ENCODE measurements at regions not wholly inside any gene's neighbourhood (a gene's known extent, or its start where the extent isn't known, plus 50 kb on each side); places are given as distances from the start of the nearest gene placed in this dataset.
"Not testable (repeated sequence)": the region's sequence is repeated elsewhere in the genome, so short reads cannot be mapped to it uniquely, and the experiment has no call there.

DNA sequence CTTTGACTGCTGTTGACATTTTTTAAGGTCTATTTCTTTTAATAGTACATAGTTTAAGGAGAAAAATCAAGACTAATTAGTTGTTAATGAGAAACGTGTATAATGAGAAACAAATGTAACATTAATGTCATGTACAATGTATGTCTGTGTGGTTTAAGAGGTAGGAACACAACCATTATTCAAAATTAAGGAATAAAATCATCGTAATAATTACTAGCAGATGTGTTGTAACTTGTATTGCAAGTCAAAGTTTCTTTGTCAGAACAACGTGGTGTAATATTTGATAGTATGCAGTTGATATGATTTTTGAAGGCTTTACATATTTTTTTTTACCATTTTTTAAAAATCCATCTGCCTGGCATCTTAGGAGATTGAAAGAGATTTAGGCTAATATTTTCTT is 120.2 kb upstream of the ARRDC3 start:
- no peak for DNase-seq

DNA sequence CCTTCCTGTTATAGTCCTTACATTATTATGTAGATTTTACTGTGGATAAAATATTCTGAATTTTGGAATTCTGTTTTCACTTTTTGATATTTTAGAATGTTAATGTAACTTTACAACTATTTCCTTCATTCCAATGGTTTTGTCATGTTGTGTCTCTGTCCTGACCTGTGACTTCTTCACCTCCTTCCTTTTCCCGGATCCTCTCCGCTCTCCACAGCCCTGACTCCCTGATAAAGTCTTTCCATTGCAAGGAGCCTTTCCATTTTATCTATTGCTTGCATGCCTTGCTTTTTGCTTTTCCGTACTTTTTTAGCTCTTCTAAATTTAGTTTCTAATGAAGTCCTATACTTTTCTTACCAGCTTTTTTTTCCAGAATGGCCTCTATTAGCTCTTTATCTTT is 117.6 kb upstream of the ARRDC3 start:
- no peak for DNase-seq

DNA sequence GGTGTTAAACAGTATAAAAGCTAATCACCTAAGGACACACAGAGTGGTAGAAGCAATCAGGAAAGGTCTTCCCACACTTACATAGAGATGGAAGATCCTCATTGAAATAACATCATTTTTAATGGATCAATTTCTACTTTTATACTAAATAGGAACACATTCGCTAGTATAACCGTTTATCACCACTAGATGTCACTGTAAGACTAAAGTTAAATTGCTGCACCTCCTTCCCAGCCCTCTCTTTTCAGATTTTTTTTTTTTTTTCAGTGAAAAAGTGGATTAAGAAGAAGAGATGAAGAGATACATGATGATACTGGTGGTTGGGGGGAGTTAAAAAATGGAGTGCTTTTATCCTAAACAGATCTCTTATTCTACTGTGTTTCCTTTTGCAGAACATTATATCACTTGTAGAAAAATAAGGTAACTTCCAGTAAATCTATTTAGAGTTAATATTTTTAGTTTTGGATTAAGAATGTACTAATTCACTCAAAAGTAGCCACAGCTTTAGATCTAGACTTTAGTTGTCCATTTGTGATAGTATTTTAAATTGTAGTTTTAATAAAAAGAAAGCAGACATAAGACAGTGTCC is 116.9 kb upstream of the ARRDC3 start:
- peak; percentile 20 to 68 for DNase-seq

DNA sequence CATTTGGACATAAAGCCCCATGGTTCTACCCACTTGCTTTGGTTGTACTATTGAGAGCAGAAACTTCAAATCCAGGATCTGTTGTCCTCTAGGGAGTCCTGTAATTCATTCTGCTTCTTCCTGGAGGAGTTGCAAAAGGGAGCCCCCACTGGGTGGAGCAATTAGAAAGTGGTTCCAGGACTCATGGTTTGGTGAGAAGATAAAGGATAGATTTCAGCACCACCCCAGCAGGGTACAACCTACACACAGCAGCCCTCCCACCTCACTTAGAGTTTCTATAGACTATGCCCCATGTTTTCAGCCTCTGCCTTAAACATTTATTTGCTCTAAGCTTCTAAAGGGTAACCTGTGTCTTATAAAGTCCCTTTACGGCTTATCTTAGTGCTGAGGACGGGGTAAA is 112.6 kb upstream of the ARRDC3 start:
- no peak for DNase-seq

DNA sequence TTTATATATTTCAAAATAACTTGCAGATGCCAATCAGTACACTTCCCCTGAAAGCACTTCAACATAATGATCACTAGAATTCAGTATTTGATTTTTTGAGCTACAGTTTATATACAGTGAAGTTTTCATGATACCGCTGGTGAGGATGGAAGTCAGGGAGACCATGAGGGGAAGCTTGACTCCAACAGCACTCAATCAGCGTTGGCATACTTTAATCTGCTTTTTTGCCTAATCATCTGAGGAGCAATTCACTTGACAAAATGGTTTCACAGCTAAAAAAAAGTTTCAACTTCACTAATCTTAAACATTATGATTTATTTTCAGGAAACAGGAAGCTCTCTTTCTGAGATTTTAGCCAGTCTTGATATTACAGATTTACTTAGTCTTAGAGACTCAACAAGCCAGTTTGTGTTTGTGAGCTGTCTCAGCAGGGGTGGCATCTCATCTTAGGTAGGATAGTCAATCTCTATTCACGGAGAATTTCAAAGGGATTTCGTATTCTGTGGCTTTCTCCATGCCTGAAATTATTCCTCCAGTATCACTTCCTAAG is 111.4 kb upstream of the ARRDC3 start:
- DNase-seq, result no peak

DNA sequence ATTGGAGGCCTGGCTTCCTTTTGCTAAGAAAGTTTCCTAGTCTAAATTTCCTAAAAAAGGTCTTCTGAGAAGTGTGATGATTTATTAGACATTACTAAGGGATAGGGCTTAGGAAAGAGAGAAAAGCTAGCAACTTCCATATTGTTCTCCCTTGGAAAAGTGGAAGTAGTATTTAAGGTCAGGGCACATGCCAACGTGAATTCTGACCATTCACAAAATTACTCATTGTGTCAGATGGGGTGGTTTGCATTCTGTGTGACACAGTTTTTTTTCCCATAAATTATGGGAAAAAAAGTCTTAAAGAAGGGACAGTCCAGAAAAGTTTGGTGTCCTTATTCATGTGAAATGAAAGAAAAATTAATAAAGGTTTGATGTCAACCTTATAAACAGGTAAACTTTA is 110.0 kb upstream of the ARRDC3 start:
- DNase-seq, result no peak

DNA sequence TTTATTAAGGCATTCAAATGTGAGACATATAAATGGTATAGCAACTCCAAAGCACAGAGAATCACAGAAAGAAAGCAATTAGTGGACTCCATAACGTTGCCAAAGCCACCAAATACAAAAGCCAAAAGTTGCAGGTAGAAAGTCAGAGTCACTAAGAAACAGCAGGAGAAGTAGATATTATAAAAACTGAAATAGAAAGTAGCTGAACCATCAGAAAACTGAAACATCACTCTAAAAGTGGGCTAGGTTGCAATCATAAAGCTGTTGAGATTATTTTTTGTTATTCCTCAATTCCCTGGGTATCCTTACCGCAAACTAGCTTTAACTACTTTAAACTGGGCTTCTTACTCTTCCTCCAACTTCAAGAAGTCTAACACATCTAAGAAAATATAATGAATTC is 108.1 kb upstream of the ARRDC3 start:
- DNase-seq, result no peak

DNA sequence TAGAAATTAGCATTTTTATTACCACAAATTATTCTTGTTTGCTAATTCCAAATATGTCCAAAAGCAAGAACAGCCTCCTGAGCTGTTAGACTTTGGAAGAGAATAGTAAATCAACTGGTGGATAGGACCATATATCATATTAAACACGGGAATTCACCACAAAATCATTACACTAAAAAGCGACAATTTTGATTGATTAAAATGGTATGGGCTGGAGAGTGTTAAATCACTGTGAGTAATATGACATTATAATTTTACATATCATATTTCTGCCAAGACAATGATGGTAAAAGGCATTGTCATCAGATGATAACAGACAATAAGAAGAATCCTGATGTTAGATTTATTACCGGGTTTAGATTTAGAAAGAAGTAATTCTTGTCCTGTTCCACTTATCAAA is 107.2 kb upstream of the ARRDC3 start:
- DNase-seq, result no peak

DNA sequence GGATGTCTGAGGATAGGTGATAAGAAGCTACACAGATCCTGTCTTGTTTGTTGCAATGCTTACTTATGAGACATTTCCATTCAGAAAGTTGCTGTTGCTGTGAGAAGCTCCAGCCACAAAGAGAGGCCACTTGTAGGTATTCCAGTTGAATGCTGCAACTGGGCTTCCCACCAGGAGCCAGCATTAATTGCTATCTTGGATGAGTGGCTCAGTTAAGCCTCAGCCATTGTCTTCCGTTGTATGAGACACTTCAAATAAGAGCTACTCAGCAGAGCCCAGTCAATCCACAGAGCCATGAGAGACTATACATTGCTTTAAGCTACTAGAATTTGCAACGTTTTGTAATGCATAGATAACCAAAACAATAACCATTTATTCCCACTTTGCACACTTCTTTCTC is 104.3 kb upstream of the ARRDC3 start:
- DNase-seq, result no peak

DNA sequence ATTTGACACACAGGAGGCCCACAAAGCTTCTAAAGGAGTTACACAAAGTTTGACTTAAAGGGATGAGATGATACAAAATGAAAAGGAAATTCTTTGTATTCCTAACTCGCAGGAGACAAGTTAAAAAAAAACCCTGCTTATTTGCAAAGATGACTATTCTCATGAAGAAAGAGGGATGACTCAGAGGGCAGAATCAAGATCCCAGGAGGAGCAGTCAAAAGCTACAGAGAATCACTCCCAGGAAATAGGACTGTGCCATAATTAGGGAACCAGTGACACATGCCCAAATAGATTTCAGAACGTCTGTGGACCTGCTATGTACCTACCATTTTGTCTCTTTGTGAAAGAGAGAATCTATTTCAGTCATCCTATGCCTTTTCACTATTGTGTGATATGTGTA is 103.5 kb upstream of the ARRDC3 start:
- DNase-seq, result peak in 1 of 2 experiments; percentile 11

DNA sequence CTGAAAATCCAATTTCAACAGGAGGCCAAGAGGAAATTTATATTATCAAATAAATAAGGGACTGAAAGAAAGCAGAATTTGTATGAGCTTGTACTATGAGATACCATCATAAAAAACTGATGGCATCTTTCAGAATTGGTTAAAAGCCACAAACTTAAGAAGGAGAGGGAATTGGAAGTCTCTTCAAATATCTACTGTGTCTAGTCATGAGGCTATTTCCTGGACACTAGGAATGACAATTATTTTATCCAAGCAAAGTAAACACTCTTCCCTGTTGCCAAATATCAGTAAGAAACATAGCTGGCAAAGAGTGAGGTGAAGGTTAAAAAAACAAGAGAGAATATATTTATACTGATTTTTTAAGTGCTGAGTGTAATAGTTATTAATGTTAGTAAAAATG is 101.5 kb upstream of the ARRDC3 start:
- DNase-seq, result no peak

DNA sequence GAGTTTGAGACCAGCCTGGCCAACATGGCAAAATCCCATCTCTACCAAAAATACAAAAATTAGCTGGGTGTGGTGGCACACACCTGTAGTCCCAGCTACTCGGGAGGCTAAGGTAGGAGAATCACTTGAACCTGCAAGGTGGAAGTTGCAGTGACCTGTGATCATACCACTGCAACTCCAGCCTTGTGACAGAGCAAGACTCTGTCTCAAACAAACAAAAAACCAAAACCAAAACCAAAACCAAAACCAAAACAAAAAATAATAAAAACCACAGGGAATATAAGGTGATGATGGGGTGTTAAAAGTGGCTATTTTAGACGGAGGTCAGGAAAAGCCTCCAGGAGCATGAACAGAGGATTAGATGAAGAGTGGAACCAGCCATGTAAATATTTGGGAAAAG is 96.3 kb upstream of the ARRDC3 start:
- not testable (repeated sequence) for DNase-seq

DNA sequence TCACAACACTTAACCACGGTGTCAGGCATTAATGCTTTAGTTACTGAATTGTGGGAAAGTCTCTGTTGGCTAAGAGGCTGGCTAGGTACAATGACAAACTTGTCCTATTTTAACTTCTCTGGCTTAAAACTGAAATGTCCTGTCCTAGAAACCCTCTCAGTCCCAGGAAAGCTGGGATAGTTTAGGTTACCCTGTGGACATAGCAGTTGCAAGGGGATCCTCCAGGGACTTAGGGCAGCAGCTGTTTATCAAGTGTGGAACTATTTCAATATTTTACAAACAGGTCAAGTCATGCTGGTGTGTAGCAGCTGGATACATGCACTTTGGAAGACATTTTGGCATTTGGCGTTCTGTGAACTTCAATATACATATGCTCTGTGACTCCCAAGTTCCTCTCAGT is 95.0 kb upstream of the ARRDC3 start:
- DNase-seq, result no peak

DNA sequence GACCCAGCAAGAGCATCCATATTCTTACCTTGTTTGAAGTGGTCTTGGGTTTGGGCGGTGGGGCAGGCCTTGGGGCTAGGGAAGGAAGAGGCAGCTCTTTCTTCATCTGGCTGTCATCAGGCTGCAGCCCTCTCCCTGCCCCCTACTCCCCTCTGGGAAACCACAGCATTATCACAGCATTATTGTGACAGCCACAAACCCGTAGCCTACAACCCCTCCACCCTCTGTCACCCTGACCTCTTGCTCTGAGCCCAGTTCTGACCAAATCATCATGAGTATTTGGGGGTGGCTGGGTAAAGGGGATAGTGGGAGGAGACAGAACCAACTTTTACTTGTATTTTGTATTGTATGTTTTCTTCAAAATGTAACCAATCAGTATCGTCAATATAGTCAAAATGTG is 94.3 kb upstream of the ARRDC3 start:
- no peak for DNase-seq

DNA sequence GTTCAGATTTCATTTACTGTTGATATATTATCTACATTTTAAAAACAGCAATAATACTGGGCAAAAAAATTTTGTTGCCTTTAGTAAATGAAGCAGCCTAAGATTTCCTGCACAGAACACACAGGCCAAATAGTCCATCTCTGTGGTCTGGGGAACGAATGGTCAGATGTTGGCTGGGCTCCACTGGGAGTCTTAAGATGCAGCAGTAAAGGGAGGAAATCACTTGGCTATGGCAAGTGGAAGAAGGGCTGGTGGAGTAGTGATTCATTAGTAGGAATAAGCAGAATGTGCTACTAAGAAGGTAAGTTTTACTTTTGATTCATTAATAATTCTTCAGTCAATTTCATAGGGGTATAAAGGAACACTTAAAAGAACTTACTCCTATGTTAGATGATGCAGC is 91.1 kb upstream of the ARRDC3 start:
- DNase-seq, result no peak

DNA sequence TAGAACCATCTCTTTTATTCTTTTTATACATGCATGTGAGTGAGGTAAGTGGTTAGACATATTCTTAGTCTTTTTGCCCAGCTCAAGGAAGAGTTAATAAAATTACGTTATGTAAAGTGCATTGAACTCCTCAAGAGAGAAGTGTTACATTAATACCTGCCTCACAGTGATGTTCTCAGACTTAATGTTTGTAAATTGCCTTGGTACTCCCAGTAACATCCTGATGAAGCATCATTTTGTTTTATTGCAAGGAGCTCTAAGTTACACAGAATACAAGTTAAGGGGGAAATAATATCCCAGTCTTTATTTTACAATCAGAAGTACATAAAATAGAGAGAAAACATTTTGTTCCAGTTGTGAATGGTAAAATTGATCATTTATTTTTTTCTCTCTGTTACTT is 89.5 kb upstream of the ARRDC3 start:
- no peak for DNase-seq

DNA sequence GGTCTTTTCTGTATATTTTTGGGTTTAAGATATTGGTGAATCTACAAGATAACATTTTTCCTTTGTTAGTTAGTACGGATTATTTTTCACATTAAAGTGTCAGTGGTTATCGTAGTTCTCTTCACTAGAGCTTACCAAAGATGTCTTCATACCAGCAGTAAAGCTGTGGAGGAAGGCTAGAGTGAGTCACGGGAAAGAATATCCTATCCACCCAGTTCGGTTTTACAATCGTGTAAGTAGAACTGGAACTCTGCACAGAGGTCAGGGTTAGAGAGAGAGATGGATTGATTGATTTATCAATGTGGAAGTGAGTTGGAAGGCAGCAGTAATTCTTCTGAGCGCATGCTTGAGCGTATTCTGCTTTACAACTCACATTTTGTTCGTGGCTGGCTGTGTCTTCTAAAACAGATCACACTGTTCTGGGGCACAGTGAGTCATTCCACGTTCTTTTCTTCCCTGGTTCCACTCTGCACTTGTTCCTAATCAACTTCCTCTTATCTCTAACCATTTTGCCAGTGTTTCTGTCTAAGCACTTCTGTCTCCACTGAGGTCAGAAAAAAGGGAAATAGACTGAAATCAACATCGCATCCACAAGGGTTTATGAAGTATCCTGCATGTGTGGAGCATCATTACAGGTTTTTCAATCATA is 86.5 kb upstream of the ARRDC3 start:
- no peak for DNase-seq

DNA sequence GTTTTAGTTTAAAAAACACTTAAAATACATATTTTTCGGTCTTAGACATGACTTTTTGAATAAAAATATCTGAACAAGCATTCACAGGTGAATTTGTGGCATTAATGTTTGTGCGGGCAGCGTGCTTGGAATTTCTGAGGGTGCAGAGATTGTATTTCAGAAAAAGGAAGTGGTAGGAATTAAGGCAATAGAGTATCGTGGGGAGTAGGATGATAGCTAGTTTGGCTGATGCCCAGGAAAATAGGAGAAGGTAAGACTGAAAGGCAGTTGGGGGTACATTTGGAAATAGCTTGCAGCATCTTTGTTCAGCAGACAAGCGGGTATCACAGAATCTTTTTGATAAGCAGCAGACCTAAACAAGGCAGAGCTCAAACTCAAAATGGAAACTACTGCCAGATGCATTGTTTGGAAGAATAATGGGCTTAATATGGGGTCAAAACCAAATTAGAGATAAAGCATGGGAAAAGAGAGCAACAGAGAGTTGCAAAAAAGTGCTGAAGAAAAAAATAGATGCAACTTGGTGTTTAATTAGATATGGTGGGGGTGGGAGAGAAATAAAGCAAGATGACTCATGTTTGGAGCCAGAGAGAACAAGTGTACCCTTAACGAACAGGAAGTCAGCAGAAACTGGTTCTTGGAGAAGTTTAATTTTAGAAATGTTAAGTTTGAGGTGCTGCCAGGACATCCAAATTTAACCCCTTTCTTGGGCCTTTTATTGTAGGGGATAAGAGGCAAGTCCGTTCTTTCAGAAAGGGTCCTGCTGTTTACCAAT is 85.7 kb upstream of the ARRDC3 start:
- no peak for DNase-seq

DNA sequence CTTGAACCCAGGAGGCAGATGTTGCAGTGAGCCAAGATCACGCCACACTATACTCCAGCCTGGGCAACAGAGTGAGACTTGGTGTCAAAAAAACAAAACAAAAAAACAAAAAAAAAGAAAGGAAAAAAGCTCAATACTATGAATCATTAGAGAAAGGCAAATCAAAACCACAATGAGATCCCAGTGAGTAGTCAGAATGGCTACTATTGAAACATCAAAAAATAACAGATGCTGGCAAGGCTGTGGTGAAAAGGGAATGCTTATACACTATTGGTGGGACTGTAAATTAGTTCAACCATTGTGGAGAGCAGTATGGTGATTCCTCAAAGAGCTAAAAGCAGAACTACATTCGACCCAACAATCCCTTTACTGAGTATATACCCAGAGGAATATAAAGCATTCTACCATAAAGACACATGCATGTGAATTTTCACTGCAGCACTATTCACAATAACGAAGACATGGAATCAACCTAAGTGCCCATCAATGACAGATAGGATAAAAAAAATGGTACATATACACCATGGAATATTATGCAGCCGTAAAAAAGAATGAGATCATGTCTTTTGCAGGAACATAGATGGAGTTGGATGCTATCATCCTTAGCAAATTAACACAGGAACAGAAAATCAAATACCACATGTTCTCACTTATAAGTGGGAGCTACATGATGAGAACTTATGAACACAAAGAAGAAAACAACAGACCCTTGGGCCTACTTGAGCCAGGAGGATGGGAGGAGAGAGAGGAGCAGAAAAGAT is 81.9 kb upstream of the ARRDC3 start:
- DNase-seq, result no peak

DNA sequence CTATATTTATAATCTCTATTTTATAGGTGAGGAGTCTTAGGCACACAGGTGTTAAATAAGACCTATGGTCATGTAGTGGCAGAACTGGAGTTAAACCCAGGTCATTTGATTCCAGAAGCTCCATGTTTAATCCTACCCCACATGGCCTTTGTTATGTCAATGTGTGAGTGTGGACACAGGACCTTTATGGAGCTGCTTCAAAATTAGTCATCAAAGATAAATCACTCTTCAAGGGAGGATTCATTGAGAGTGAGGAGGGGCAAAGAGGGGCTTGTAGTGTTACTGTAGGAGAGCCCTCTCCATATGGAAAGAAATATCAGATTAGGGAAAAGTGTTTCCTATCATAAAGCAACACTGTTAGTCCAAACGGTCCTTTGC is 74.6 kb upstream of the ARRDC3 start:
- no peak for DNase-seq

DNA sequence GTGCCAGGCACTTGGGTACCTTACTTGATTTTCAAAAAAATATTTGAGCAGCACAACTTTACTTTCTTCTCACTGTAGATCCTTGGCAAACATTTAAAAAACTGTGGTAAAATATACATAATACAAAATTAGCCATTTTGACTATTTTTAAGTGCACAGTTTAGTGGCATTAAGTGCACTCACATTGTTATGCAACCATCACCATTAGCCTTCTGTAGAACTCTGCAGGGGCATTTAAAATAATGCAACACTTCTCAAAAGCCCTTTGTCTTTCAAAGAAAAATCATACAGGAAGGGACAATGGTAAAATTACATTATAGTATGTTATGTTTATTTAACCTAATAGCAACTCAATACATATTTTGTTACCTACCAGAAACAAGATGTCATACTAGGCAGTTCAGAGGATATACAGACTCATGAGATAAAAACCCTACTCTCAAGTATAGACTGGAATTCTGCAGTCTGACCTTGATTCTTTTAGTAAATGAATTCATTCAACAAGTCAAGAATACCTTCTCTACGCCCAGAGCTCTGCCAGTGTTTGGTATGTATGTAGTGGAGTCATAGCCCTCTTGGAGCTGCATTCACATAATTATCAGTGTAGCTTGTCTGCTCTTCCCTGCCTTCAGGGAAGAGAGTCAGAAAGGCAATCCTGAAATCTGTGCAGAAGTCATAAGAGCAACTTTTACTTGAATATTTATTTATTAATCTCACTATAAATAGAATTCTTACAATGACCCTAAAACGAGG is 74.0 kb upstream of the ARRDC3 start:
- DNase-seq, result no peak

DNA sequence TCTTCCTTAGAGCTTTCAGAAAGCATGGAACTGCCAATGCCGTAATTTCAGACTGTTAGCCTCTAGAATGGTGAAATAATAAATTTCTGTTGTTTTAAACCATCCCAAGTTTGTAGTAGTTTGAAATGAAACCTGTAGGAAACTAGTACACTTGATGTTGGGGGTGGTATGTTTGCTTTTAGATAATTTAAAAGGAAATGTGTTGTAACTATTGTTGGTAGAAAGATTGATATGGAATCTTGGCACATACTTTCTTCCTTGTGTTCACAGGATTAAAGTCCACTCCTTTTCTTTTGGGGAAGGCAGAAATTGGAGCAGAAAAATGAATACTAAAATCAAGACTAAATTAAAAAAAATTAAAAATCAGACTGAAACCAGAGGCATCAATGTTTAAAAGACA is 66.0 kb upstream of the ARRDC3 start:
- DNase-seq, result no peak

DNA sequence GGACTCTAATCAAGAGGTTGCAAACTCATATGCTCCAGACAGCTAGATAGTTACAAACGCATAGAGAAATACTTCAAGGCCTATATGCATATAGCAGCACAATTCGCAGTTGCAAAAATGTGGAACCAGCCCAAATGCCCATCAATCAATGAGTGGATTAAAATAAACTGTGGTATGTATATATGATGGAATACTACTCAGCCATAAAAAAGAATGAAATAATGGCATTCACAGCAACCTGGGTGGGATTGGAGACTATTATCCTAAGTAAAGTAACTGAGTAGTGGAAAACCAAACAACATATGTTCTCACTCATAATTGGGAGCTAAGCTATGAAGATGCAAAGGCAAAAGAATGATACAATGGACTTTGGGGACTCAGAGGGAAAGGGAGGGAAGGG is 65.0 kb upstream of the ARRDC3 start:
- DNase-seq, result not testable (repeated sequence)
